K562 (cell line): ENCODE measurements at regions not wholly inside any gene's neighbourhood (a gene's known extent, or its start where the extent isn't known, plus 50 kb on each side); places are given as distances from the start of the nearest gene placed in this dataset.
A peak's percentile ranks its signal among the peaks of the same experiment; 100 is the strongest.
"Not testable (repeated sequence)": the region's sequence is repeated elsewhere in the genome, so short reads cannot be mapped to it uniquely, and the experiment has no call there.

ENCODE experiments used
- ATAC-seq: fragments of 200-7000 bp; cut with Tn5 transposase; 3 replicates; pipeline ENCODE4 v1.9.1; 2020; ENCODE audit warnings: moderate library complexity
- BruUV-seq: library from RNA; stranded (reverse); fragments of 400-500 nt; replicated peaks from 2 replicates; lab custom pipeline; 2021; lab: Mats Ljungman, UMichigan
- CTCF ChIA-PET: fragments of 300-600 bp; formaldehyde crosslinking; extraction: SDS; loops from one replicate; lab custom pipeline; 2021; ENCODE audit warnings: low intra/inter-chr PET ratio; lab: Yijun Ruan, JAX
- POLR2A ChIA-PET: fragments of 300-600, 350-650 bp; sonication (Branson Sonifier 250); formaldehyde crosslinking; extraction: SDS; loops from one replicate; lab custom pipeline; 2021; ENCODE audit warnings: antibody characterized with exemption, inconsistent platforms; lab: Yijun Ruan, JAX
- DNase-seq, 4 experiments: peaks; one replicate each; pipeline versions ENCODE4 v3.0.0 to v3.0.0-alpha.2; 2011 to 2018; ENCODE audit warnings: low spot score in 3 of 4, mixed read lengths in 3 of 4; ENCODE audit errors: extremely low read depth in 1 of 4
- FAIRE-seq: peaks from 2 replicates; lab custom pipeline; 2011; peaks lifted over from hg19 to GRCh38; lab: Jason Lieb, UNC
- H2AFZ ChIP-seq: 2 replicates; pipeline ENCODE4 v1.6.0; 2011; ENCODE audit warnings: low read depth, low read length, control low read depth, inconsistent platforms
- H3K27ac ChIP-seq: fragments of 200-600 bp; 3 replicates; pipeline ENCODE4 v1.8.0; 2011; ENCODE audit warnings: low read depth, mild to moderate bottlenecking, control low read depth, inconsistent platforms, low read length, moderate library complexity, mixed read lengths; ENCODE audit errors: extremely low read depth
- H3K27me3 ChIP-seq, 2 experiments: fragments of 300-600 bp in 1 of 2; 2 replicates in 1 of 2; 3 replicates in 1 of 2; pipeline versions ENCODE4 v1.6.0 to v1.8.0; 2011; ENCODE audit warnings: inconsistent platforms in 2 of 2, low read length in 2 of 2, mild to moderate bottlenecking in 1 of 2, mixed read lengths in 1 of 2, moderate library complexity in 1 of 2; ENCODE audit not compliant: control insufficient read depth in 2 of 2, insufficient read depth in 2 of 2
- H3K36me3 ChIP-seq: fragments of 300-600 bp; 3 replicates; pipeline ENCODE4 v1.8.0; 2011; ENCODE audit warnings: mild to moderate bottlenecking, low read length, inconsistent platforms; ENCODE audit not compliant: control insufficient read depth, insufficient read depth
- H3K4me1 ChIP-seq, 2 experiments: fragments of 200-600 bp in 1 of 2; replicated peaks in 1 of 2; 2 replicates in 1 of 2; 3 replicates in 1 of 2; pipeline versions ENCODE4 v1.5.1 to v1.8.0; 2011; ENCODE audit warnings: inconsistent platforms in 2 of 2, low read length in 2 of 2, mild to moderate bottlenecking in 1 of 2, mixed read lengths in 1 of 2, moderate library complexity in 1 of 2; ENCODE audit not compliant: control insufficient read depth in 2 of 2, insufficient read depth in 2 of 2
- H3K4me2 ChIP-seq: 2 replicates; pipeline ENCODE4 v1.6.1; 2011; ENCODE audit warnings: low read length, control low read depth, inconsistent platforms, mixed read lengths; ENCODE audit not compliant: insufficient read depth
- H3K4me3 ChIP-seq: fragments of 200-600 bp; sonication (generic), shearing (Covaris generic); 2 replicates; pipeline ENCODE4 v1.5.1; 2016; ENCODE audit warnings: control low read depth, inconsistent platforms
- H3K79me2 ChIP-seq: fragments of 200-600 bp; 3 replicates; pipeline ENCODE4 v1.8.0; 2011; ENCODE audit warnings: low read length, inconsistent platforms; ENCODE audit not compliant: control insufficient read depth, insufficient read depth
- H3K9ac ChIP-seq, 2 experiments: 2 replicates each; pipeline versions ENCODE4 v1.6.0 to v1.6.1; 2011; ENCODE audit warnings: low read depth in 2 of 2, low read length in 2 of 2, control low read depth in 1 of 2, inconsistent platforms in 1 of 2, mild to moderate bottlenecking in 1 of 2, mixed read lengths in 1 of 2; ENCODE audit not compliant: insufficient read depth in 1 of 2
- H3K9me1 ChIP-seq: one replicate; pipeline ENCODE4 v1.6.0; 2011; ENCODE audit warnings: inconsistent platforms, mild to moderate bottlenecking, low read length, moderate library complexity; ENCODE audit not compliant: control insufficient read depth, insufficient read depth
- H3K9me3 ChIP-seq: replicated peaks from 2 replicates; pipeline ENCODE4 v1.5.1; 2011; ENCODE audit warnings: low read depth, low read length, inconsistent platforms; ENCODE audit not compliant: control insufficient read depth, insufficient read depth
- H4K20me1 ChIP-seq: replicated peaks from 2 replicates; pipeline ENCODE4 v1.6.1; 2011; ENCODE audit warnings: low read length, inconsistent platforms, mixed read lengths; ENCODE audit not compliant: control insufficient read depth, insufficient read depth
- GTF2A2 ChIP-seq: IDR thresholded peaks from 2 replicates; pipeline ENCODE4 v1.6.1; 2016; ENCODE audit warnings: mild to moderate bottlenecking, missing genetic modification characterization, missing compliant biosample characterization
- KDM2B ChIP-seq: fragments of 250-450 bp; sonication (Bioruptor Pico); IDR thresholded peaks from 2 replicates; pipeline ENCODE4 v1.8.0; 2021; ENCODE audit warnings: mild to moderate bottlenecking, moderate library complexity
- RBM25 ChIP-seq: fragments of 200-400 bp; formaldehyde crosslinking; IDR thresholded peaks from 2 replicates; pipeline ENCODE4 v1.6.1; 2018; ENCODE audit warnings: low read length, low read depth, moderate library complexity; ENCODE audit not compliant: severe bottlenecking
- RFX1 ChIP-seq: fragments of 450-650 bp; IDR thresholded peaks from 2 replicates; pipeline ENCODE4 v1.6.1; 2016; ENCODE audit warnings: mild to moderate bottlenecking, moderate library complexity
- ZNF146 ChIP-seq: IDR thresholded peaks from one replicate; pipeline ENCODE4 v1.6.1; 2018; ENCODE audit warnings: missing compliant biosample characterization; ENCODE audit not compliant: unreplicated experiment
- WGBS: fragments of 100-300 bp; shearing (Covaris generic); methylation state at CpG from one replicate; pipeline ENCODE4 v1.1.6; 2016; ENCODE audit warnings: low coverage, mixed read lengths; ENCODE audit not compliant: insufficient coverage; ENCODE audit errors: missing lambda C conversion rate; 5-methylcytosine and 5-hydroxymethylcytosine counted together
- in situ Hi-C: fragments of 300-500 bp; cut with MboI; formaldehyde crosslinking; loops from 4 replicates; pipeline ENCODE4 v1.15.0; 2018; ENCODE audit warnings: inconsistent platforms, mixed read lengths
- intact Hi-C: fragments of 100-400 bp; cut with micrococcal nuclease; formaldehyde crosslinking; loops from 2 replicates; pipeline ENCODE4 v1.14.2; 2022

GRCh38 chr7:96819111-96819700, 109.6 kb upstream of the SEM1 start:
- 0% methylated on average over 1 of the region's 1 CpG for WGBS
- BruUV-seq: no TSS peak
- H3K27me3 ChIP-seq: no peaks in the 10 kb centered on the region
- CTCF ChIA-PET: no interaction called here
- H2AFZ ChIP-seq: no peak overlapping the region
- H3K36me3 ChIP-seq: no peaks in the 10 kb centered on the region
- no peak for TF ChIP-seq GTF2A2
- no peak for TF ChIP-seq RFX1
- no peak for TF ChIP-seq KDM2B (CRISPR knock-in tag)
- TF ChIP-seq, all 486 proteins: peak for 0
- Histone ChIP-seq H3K27ac (no peak overlapping the region), H3K79me2 (no peaks in the 10 kb centered on the region), H3K9me3 (no peaks in the 10 kb centered on the region), H3K4me2 (no peak overlapping the region), H3K9me1 (no peaks in the 10 kb centered on the region), H3K9ac (no peak overlapping the region), H3K4me1 (no peaks in the 10 kb centered on the region), H4K20me1 (no peaks in the 10 kb centered on the region; the same call in 1 of the 2 replicates), H3K4me3 (no peak overlapping the region)
- no peak for FAIRE-seq
- POLR2A ChIA-PET: no interaction called here
- no peak for ATAC-seq
- in situ Hi-C loops: no loop called here
- no peak for DNase-seq
- intact Hi-C loops: no loop called here

GRCh38 chr7:96821131-96821530, 111.5 kb upstream of the SEM1 start:
- intact Hi-C loops, POLR2A ChIA-PET, H3K9me3 ChIP-seq, BruUV-seq, H3K4me2 ChIP-seq, in situ Hi-C loops, H4K20me1 ChIP-seq, H3K27ac ChIP-seq, ATAC-seq, H3K4me1 ChIP-seq, H3K4me3 ChIP-seq, H3K36me3 ChIP-seq, FAIRE-seq, H3K27me3 ChIP-seq, DNase-seq, H3K79me2 ChIP-seq, H2AFZ ChIP-seq, CTCF ChIA-PET, H3K9me1 ChIP-seq, H3K9ac ChIP-seq: not testable (repeated sequence)
- peak; percentile 4 for TF ChIP-seq RBM25
- TF ChIP-seq ZNF146 (CRISPR knock-in tag): peak; percentile 78
- WGBS: 19% methylated on average over 1 of the region's 1 CpG
